GM23248 (cell line): ENCODE measurements at regions not wholly inside any gene's neighbourhood (a gene's known extent, or its start where the extent isn't known, plus 50 kb on each side); places are given as distances from the start of the nearest gene placed in this dataset.

Experiments
- EZH2 ChIP-seq: fragments of 200-600 bp; sonication (generic); IDR thresholded peaks from 2 replicates; pipeline ENCODE4 v1.6.1; 2018; ENCODE audit warnings: antibody characterized with exemption, mild to moderate bottlenecking; ENCODE audit not compliant: insufficient read depth, poor library complexity, severe bottlenecking
- EZH2phosphoT487 ChIP-seq: fragments of 200-600 bp; sonication (generic); IDR thresholded peaks from 2 replicates; pipeline ENCODE4 v1.6.1; 2018; ENCODE audit warnings: antibody characterized with exemption, moderate library complexity, mild to moderate bottlenecking, low read depth; ENCODE audit not compliant: insufficient read depth

- no peak for TF ChIP-seq EZH2
- no peak for TF ChIP-seq EZH2phosphoT487
These were observed 447.8 kb upstream of the BTBD3 start for GRCh38 chr20:11469795-11470435.
